T-helper 2 cell treated with Interferon-gamma antibody and Interleukin-4, amounts not matched to agents 5 μg/mL and 100 μg/mL, for 36 hours (primary cell): ENCODE measurements at regions not wholly inside any gene's neighbourhood (a gene's known extent, or its start where the extent isn't known, plus 50 kb on each side); places are given as distances from the start of the nearest gene placed in this dataset.
"Not testable (repeated sequence)": the region's sequence is repeated elsewhere in the genome, so short reads cannot be mapped to it uniquely, and the experiment has no call there.

Experiments used
- DNase-seq: peaks from one replicate; pipeline ENCODE4 v3.0.0; 2021; ENCODE audit warnings: low spot score
- H3K27ac Mint-ChIP-seq: one replicate; pipeline ENCODE4 v1.8.0; 2021; ENCODE audit warnings: mild to moderate bottlenecking, mixed read lengths
- H3K27me3 Mint-ChIP-seq: one replicate; pipeline ENCODE4 v1.8.0; 2021; ENCODE audit warnings: low read depth, mixed read lengths
- H3K36me3 Mint-ChIP-seq: one replicate; pipeline ENCODE4 v1.8.0; 2021; ENCODE audit warnings: low read depth, mixed read lengths
- H3K4me1 Mint-ChIP-seq: one replicate; pipeline ENCODE4 v1.8.0; 2021; ENCODE audit warnings: low read depth, mixed read lengths
- H3K4me3 Mint-ChIP-seq: one replicate; pipeline ENCODE4 v1.8.0; 2022; ENCODE audit warnings: mild to moderate bottlenecking, moderate library complexity, mixed read lengths
- H3K9me3 Mint-ChIP-seq: one replicate; pipeline ENCODE4 v1.8.0; 2021; ENCODE audit warnings: mixed read lengths

GRCh38 chr5:98168871-98169270 lies 604.6 kb upstream of the RGMB start:
- H3K9me3 Mint-ChIP-seq = no peaks in the 10 kb centered on the region
- no peaks in the 10 kb centered on the region for H3K36me3 Mint-ChIP-seq
- no peak for DNase-seq
- H3K4me1 Mint-ChIP-seq = no peaks in the 10 kb centered on the region
- no peaks in the 10 kb centered on the region for H3K27me3 Mint-ChIP-seq
- no peak overlapping the region for H3K27ac Mint-ChIP-seq
- no peak overlapping the region for H3K4me3 Mint-ChIP-seq

- H3K27me3 Mint-ChIP-seq = no peaks in the 10 kb centered on the region
- DNase-seq = no peak
- no peak overlapping the region for H3K4me3 Mint-ChIP-seq
- H3K9me3 Mint-ChIP-seq = no peaks in the 10 kb centered on the region
- no peaks in the 10 kb centered on the region for H3K4me1 Mint-ChIP-seq
- H3K36me3 Mint-ChIP-seq = no peaks in the 10 kb centered on the region
- no peak overlapping the region for H3K27ac Mint-ChIP-seq
These were observed 602.5 kb upstream of the RGMB start for GRCh38 chr5:98170994-98171393.

DNA sequence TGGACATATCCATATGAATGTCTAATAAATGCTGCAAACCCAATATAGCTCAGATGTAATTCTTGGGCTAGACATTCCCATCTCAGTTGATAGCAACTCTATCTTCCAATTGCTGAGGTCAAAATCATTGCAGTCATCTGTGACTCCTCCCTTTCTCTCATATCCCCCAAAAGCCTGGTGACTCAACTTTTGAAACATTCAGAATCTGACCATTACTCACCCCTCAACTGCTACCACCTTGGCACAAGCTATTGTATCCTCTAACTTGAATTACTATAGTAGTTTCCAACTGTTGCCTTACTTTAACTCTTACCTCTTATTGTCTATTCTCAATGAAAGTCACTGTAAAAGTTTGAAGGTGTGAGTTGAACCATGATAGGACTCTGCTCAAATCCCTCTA lies 600.1 kb upstream of the RGMB start:
- no peak overlapping the region for H3K4me3 Mint-ChIP-seq
- no peaks in the 10 kb centered on the region for H3K36me3 Mint-ChIP-seq
- no peak overlapping the region for H3K27ac Mint-ChIP-seq
- no peaks in the 10 kb centered on the region for H3K4me1 Mint-ChIP-seq
- no peaks in the 10 kb centered on the region for H3K27me3 Mint-ChIP-seq
- H3K9me3 Mint-ChIP-seq = no peaks in the 10 kb centered on the region
- no peak for DNase-seq

DNA sequence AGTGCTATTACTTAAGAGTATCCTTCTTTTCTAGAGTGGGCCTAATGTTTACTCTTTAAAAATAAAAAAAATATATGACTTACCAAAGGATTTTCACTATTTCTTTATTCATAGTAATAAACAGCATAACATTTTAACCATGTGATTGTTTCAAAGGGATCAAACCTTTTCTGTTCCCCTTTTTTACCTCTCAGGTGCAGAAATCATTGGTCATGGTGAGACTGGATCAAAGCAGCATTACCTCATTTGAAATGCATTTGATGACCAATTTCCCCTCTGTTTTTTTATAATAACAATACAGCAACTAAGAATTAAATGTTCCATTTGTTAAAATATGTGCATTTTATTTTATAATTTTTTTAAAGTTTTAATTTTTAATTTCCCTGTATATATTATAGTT lies 598.0 kb upstream of the RGMB start:
- no peak for DNase-seq
- Mint-ChIP-seq H3K27me3 (no peaks in the 10 kb centered on the region), H3K4me3 (no peak overlapping the region), H3K36me3 (no peaks in the 10 kb centered on the region), H3K4me1 (no peaks in the 10 kb centered on the region), H3K27ac (no peak overlapping the region), H3K9me3 (no peaks in the 10 kb centered on the region)

- Mint-ChIP-seq H3K27ac (no peak overlapping the region), H3K27me3 (no peaks in the 10 kb centered on the region), H3K9me3 (no peaks in the 10 kb centered on the region), H3K4me3 (no peak overlapping the region), H3K4me1 (no peaks in the 10 kb centered on the region), H3K36me3 (no peaks in the 10 kb centered on the region)
- no peak for DNase-seq
These were observed 593.4 kb upstream of the RGMB start for GRCh38 chr5:98179791-98180755.

- Mint-ChIP-seq H3K4me1 (no peaks in the 10 kb centered on the region), H3K9me3 (no peaks in the 10 kb centered on the region), H3K36me3 (no peaks in the 10 kb centered on the region), H3K27ac (no peak overlapping the region), H3K27me3 (no peaks in the 10 kb centered on the region), H3K4me3 (no peak overlapping the region)
- DNase-seq = no peak
These were observed 587.3 kb upstream of the RGMB start for GRCh38 chr5:98186128-98186527.

DNA sequence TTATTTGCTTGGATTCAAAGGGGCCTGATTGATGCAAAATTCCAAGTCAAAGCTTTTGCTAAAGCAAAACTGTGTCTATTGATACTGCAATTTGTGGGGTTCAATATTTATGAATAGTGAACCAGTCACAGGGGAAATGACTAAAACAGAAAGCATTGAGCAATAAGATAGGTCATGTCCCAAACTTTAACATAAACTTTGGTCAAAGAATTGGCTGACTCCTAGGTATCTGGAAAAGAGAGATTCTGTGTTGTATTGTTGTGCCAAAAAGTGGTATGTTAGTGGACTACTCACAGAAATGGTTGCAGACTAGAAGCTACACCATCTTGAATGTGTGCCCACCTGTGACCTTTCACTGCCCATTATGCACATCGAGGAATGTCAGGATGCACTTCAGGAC lies 585.5 kb upstream of the RGMB start:
- Mint-ChIP-seq H3K27me3 (no peaks in the 10 kb centered on the region), H3K27ac (no peak overlapping the region), H3K9me3 (no peaks in the 10 kb centered on the region), H3K36me3 (no peaks in the 10 kb centered on the region), H3K4me3 (no peak overlapping the region), H3K4me1 (no peaks in the 10 kb centered on the region)
- no peak for DNase-seq

DNA sequence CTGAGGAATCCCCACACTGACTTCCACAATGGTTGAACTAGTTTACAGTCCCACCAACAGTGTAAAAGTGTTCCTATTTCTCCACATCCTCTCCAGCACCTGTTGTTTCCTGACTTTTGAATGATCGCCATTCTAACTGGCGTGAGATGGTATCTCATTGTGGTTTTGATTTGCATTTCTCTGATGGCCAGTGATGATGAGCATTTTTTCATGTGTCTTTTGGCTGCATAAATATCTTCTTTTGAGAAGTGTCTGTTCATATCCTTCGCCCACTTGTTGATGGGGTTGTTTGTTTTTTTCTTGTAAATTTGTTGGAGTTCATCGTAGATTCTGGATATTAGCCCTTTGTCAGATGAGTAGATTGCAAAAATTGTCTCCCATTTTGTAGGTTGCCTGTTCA lies 583.1 kb upstream of the RGMB start:
- not testable (repeated sequence) for H3K4me3 Mint-ChIP-seq, H3K27ac Mint-ChIP-seq, H3K9me3 Mint-ChIP-seq, DNase-seq, H3K36me3 Mint-ChIP-seq, H3K27me3 Mint-ChIP-seq, H3K4me1 Mint-ChIP-seq

GRCh38 chr5:98193921-98194760 lies 579.3 kb upstream of the RGMB start:
- Mint-ChIP-seq H3K9me3 (no peaks in the 10 kb centered on the region), H3K4me1 (no peaks in the 10 kb centered on the region), H3K36me3 (no peaks in the 10 kb centered on the region), H3K27ac (no peak overlapping the region), H3K27me3 (no peaks in the 10 kb centered on the region), H3K4me3 (no peak overlapping the region)
- no peak for DNase-seq

GRCh38 chr5:98200726-98201541 lies 572.5 kb upstream of the RGMB start:
- DNase-seq = no peak

DNA sequence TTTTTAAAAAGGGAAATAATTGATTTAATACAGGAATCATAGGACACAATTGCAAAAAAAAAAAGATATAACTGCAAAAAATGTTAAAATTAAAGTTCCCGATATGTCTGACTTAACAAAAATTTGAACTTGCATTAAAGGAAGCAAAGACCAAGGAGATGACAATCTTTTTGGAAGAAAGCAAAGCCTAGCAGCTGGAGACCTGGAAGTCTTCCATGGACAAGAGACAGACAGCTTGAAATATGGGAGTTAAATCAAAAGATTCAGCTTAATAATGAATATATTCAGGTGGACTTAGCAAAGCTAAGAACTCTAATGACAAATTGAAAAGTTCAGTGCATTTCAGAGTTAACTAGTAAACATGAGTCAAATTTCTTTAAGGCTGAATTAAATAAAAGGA lies 568.7 kb upstream of the RGMB start:
- Mint-ChIP-seq H3K27me3 (no peaks in the 10 kb centered on the region), H3K9me3 (no peaks in the 10 kb centered on the region), H3K36me3 (no peaks in the 10 kb centered on the region), H3K27ac (no peak overlapping the region), H3K4me3 (no peak overlapping the region), H3K4me1 (no peaks in the 10 kb centered on the region)
- no peak for DNase-seq

More at GRCh38 chr5:98200726-98201541, 572.5 kb upstream of the RGMB start:
- Mint-ChIP-seq H3K36me3 (no peaks in the 10 kb centered on the region), H3K4me3 (no peak overlapping the region), H3K9me3 (no peaks in the 10 kb centered on the region), H3K27ac (no peak overlapping the region), H3K27me3 (no peaks in the 10 kb centered on the region), H3K4me1 (no peaks in the 10 kb centered on the region)

GRCh38 chr5:98205691-98206461 lies 567.6 kb upstream of the RGMB start:
- H3K27me3 Mint-ChIP-seq = no peaks in the 10 kb centered on the region
- no peaks in the 10 kb centered on the region for H3K4me1 Mint-ChIP-seq
- no peak overlapping the region for H3K4me3 Mint-ChIP-seq
- H3K27ac Mint-ChIP-seq = no peak overlapping the region
- no peak for DNase-seq
- H3K36me3 Mint-ChIP-seq = no peaks in the 10 kb centered on the region
- no peaks in the 10 kb centered on the region for H3K9me3 Mint-ChIP-seq

GRCh38 chr5:98206566-98206965 lies 566.9 kb upstream of the RGMB start:
- no peak for DNase-seq
- Mint-ChIP-seq H3K4me3 (no peak overlapping the region), H3K27me3 (no peaks in the 10 kb centered on the region), H3K9me3 (no peaks in the 10 kb centered on the region), H3K36me3 (no peaks in the 10 kb centered on the region), H3K4me1 (no peaks in the 10 kb centered on the region), H3K27ac (no peak overlapping the region)
